ENCODE measurements at regions not wholly inside any gene's neighbourhood (a gene's known extent, or its start where the extent isn't known, plus 50 kb on each side); places are given as distances from the start of the nearest gene placed in this dataset.

DNA sequence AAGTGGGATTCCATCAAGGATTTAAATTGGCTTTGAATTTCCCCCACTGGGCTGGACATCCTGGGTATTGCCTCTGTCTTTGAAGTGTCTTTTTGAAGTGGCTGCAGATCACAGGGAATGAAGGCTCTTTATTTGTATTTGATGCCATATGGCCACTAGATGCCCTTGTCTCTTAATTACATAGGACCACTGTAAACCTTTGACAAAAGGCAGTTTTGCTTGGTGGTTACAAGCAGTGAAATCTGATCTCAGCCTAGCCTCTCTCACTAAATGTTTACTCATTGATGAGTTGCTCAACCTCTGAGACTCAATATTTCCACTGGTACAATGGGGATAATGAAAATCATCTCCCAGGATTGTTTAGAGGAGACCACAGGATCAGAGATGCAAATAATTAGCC lies 102.2 kb downstream of the INSIG2 start:
- no peak overlapping the region for H2AFZ ChIP-seq (ENCODE audit: low read depth, low read length)
- no peak overlapping the region for H3K4me3 ChIP-seq (ENCODE audit: low read length)
- no peaks in the 10 kb centered on the region for H3K36me3 ChIP-seq (ENCODE audit: insufficient read depth, low read length)
- TF ChIP-seq CTCF (IDR thresholded peaks at IDR 0.05; ENCODE audit: poor library complexity, severe bottlenecking): no peak
- TF ChIP-seq EP300 (conservative IDR thresholded peaks at IDR 0.05; ENCODE audit: poor library complexity, severe bottlenecking): no peak
- no peak for TF ChIP-seq POLR2AphosphoS5 (IDR thresholded peaks at IDR 0.05)
- TF ChIP-seq, protein P1, sequence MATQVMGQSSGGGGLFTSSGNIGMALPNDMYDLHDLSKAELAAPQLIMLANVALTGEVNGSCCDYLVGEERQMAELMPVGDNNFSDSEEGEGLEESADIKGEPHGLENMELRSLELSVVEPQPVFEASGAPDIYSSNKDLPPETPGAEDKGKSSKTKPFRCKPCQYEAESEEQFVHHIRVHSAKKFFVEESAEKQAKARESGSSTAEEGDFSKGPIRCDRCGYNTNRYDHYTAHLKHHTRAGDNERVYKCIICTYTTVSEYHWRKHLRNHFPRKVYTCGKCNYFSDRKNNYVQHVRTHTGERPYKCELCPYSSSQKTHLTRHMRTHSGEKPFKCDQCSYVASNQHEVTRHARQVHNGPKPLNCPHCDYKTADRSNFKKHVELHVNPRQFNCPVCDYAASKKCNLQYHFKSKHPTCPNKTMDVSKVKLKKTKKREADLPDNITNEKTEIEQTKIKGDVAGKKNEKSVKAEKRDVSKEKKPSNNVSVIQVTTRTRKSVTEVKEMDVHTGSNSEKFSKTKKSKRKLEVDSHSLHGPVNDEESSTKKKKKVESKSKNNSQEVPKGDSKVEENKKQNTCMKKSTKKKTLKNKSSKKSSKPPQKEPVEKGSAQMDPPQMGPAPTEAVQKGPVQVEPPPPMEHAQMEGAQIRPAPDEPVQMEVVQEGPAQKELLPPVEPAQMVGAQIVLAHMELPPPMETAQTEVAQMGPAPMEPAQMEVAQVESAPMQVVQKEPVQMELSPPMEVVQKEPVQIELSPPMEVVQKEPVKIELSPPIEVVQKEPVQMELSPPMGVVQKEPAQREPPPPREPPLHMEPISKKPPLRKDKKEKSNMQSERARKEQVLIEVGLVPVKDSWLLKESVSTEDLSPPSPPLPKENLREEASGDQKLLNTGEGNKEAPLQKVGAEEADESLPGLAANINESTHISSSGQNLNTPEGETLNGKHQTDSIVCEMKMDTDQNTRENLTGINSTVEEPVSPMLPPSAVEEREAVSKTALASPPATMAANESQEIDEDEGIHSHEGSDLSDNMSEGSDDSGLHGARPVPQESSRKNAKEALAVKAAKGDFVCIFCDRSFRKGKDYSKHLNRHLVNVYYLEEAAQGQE (IDR thresholded peaks at IDR 0.05; ENCODE audit: borderline replicate concordance): no peak
- H3K9me3 ChIP-seq (ENCODE audit: low read length): no peaks in the 10 kb centered on the region
- no peaks in the 10 kb centered on the region for H3K79me2 ChIP-seq (replicated peaks; ENCODE audit: insufficient read depth, low read length)
- no peaks in the 10 kb centered on the region for H3K9me2 ChIP-seq (ENCODE audit: insufficient read depth, low read length)
- H3K27ac ChIP-seq (ENCODE audit: low read length): no peak overlapping the region
- no peaks in the 10 kb centered on the region for H3F3A ChIP-seq (ENCODE audit: insufficient read depth, low read length, poor library complexity, severe bottlenecking)
- H4K20me1 ChIP-seq (ENCODE audit: insufficient read depth): no peaks in the 10 kb centered on the region
- no peak overlapping the region for H3K4me2 ChIP-seq (ENCODE audit: low read length)
- H3K27me3 ChIP-seq (ENCODE audit: insufficient read depth, low read depth, low read length): no peaks in the 10 kb centered on the region
- no peak overlapping the region for H3K9ac ChIP-seq (ENCODE audit: low read length)

GRCh38 chr2:118186858-118187254 lies 98.6 kb downstream of the INSIG2 start:
- no peak overlapping the region for H3K27ac ChIP-seq (ENCODE audit: low read length)
- no peak overlapping the region for H3K4me2 ChIP-seq (ENCODE audit: low read length)
- TF ChIP-seq EZH2 (IDR thresholded peaks at IDR 0.05; ENCODE audit: borderline replicate concordance, insufficient read depth, low read length, poor library complexity, severe bottlenecking): no peak
- no peak for TF ChIP-seq POLR2AphosphoS5 (IDR thresholded peaks at IDR 0.05)
- TF ChIP-seq EP300 (conservative IDR thresholded peaks at IDR 0.05; ENCODE audit: poor library complexity, severe bottlenecking): no peak

GRCh38 chr2:118186110-118186857 lies 98.0 kb downstream of the INSIG2 start:
- peak overlapping the region; percentile 84 for H3K9ac ChIP-seq (ENCODE audit: low read length)
- H3K27ac ChIP-seq (ENCODE audit: low read length): peak overlapping the region; percentile 84
- no peaks in the 10 kb centered on the region for H3K9me2 ChIP-seq (ENCODE audit: insufficient read depth, low read length)
- peak overlapping the region; percentile 44 for H3K4me2 ChIP-seq (ENCODE audit: low read length)
- no peaks in the 10 kb centered on the region for H3K79me2 ChIP-seq (replicated peaks; ENCODE audit: insufficient read depth, low read length)
- no peaks in the 10 kb centered on the region for H3K36me3 ChIP-seq (ENCODE audit: insufficient read depth, low read length)
- peak; percentile 73 for TF ChIP-seq MXI1 (conservative IDR thresholded peaks at IDR 0.05; ENCODE audit: poor library complexity, severe bottlenecking)
- TF ChIP-seq, protein P1 (IDR thresholded peaks at IDR 0.05; ENCODE audit: borderline replicate concordance): no peak
- TF ChIP-seq TAF1 (IDR thresholded peaks at IDR 0.05; ENCODE audit: low read depth): peak; percentile 33
- TF ChIP-seq POLR2AphosphoS5 (IDR thresholded peaks at IDR 0.05): peak; percentile 86
- no peak for TF ChIP-seq EP300 (conservative IDR thresholded peaks at IDR 0.05; ENCODE audit: poor library complexity, severe bottlenecking)
- no peak for TF ChIP-seq CTCF (IDR thresholded peaks at IDR 0.05; ENCODE audit: poor library complexity, severe bottlenecking)
- TF ChIP-seq RAD21 (conservative IDR thresholded peaks at IDR 0.05): peak; percentile 33
- peak; percentile 39 for TF ChIP-seq SMC3 (conservative IDR thresholded peaks at IDR 0.05; ENCODE audit: poor library complexity)
- H3K27me3 ChIP-seq (ENCODE audit: insufficient read depth, low read depth, low read length): no peaks in the 10 kb centered on the region
- H3F3A ChIP-seq (ENCODE audit: insufficient read depth, low read length, poor library complexity, severe bottlenecking): no peaks in the 10 kb centered on the region
- peak overlapping the region; percentile 98 for H2AFZ ChIP-seq (ENCODE audit: low read depth, low read length)
- no peaks in the 10 kb centered on the region for H4K20me1 ChIP-seq (ENCODE audit: insufficient read depth)
- H3K4me3 ChIP-seq (ENCODE audit: low read length): peak overlapping the region; percentile 77
- H3K9me3 ChIP-seq (ENCODE audit: low read length): no peaks in the 10 kb centered on the region

More at GRCh38 chr2:118186858-118187254, 98.6 kb downstream of the INSIG2 start:
- no peaks in the 10 kb centered on the region for H3K36me3 ChIP-seq (ENCODE audit: insufficient read depth, low read length)
- no peaks in the 10 kb centered on the region for H4K20me1 ChIP-seq (ENCODE audit: insufficient read depth)
- H3F3A ChIP-seq (ENCODE audit: insufficient read depth, low read length, poor library complexity, severe bottlenecking): no peaks in the 10 kb centered on the region
- H3K9ac ChIP-seq (ENCODE audit: low read length): no peak overlapping the region
- peak overlapping the region; percentile 77 for H3K4me3 ChIP-seq (ENCODE audit: low read length)
- no peaks in the 10 kb centered on the region for H3K27me3 ChIP-seq (ENCODE audit: insufficient read depth, low read depth, low read length)
- H3K79me2 ChIP-seq (replicated peaks; ENCODE audit: insufficient read depth, low read length): no peaks in the 10 kb centered on the region
- H3K9me2 ChIP-seq (ENCODE audit: insufficient read depth, low read length): no peaks in the 10 kb centered on the region
- peak overlapping the region; percentile 98 for H2AFZ ChIP-seq (ENCODE audit: low read depth, low read length)
- H3K9me3 ChIP-seq (ENCODE audit: low read length): no peaks in the 10 kb centered on the region
